Fibroblast of skin of left biceps (primary cell): ENCODE measurements at regions not wholly inside any gene's neighbourhood (a gene's known extent, or its start where the extent isn't known, plus 50 kb on each side); places are given as distances from the start of the nearest gene placed in this dataset.

ENCODE experiments used
- DNase-seq, 2 experiments: peaks; one replicate each; pipeline ENCODE4 v3.0.0-alpha.2; 2013; ENCODE audit warnings: low read depth in 2 of 2

GRCh38 chr6:21992178-21992967 is 304.5 kb downstream of the PRL start:
- DNase-seq, result peak in 1 of 2 experiments; percentile 26

DNA sequence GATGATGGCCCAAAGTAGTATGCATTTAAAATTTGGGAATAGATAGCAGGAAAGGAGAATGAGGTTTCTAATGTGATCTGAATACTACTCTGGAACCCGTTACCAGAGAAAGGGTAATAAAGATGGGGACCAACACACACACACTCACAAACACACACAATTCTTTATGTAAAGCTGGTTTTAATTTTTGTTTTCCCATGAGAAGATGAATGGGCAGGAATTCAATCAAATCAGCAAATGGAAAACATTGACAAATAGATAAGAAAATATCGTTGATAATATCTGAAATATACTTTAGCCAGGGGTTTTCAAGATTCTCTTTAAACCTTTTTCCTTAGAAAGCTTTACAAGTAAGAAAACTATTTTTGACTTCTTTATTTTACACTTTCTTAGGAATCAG is 303.0 kb downstream of the PRL start:
- DNase-seq, result no peak

DNA sequence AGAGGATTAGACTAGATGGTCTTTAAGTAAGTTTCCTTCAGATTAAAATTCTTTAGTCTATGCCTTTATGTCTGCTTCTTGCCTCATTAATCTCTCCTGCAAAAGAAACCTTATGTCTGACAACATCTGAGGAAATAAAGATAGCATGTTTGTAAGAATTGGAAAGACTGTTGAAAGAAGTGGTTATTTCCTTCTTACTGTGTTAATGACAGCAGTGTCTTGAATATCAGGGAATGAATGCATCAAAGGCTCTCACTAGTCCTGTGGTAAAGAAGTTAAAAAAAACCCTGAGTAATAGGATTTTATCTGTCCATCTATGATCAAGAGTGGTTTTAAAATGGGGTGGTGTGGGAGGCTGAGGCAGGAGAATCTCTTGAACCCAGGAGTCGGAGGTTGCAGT is 302.0 kb downstream of the PRL start:
- no peak for DNase-seq

DNA sequence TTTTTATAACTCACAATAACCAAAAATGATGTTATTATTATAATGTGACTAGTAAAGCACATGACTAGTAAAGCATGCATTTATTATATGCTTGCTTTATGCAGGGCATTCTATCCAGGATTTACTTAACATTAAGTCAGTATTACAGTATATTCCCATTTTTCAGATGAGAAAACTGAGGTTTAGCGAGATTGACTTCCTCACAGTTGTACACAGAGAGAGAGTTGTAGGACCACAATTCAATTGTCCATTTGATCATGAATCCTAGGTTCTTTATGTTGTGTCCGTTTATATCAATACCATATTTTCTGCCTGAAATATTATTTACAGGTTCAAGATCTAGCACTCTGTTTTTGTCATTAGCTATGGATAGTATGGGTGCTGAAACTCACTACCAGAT is 301.5 kb downstream of the PRL start:
- DNase-seq, result no peak

DNA sequence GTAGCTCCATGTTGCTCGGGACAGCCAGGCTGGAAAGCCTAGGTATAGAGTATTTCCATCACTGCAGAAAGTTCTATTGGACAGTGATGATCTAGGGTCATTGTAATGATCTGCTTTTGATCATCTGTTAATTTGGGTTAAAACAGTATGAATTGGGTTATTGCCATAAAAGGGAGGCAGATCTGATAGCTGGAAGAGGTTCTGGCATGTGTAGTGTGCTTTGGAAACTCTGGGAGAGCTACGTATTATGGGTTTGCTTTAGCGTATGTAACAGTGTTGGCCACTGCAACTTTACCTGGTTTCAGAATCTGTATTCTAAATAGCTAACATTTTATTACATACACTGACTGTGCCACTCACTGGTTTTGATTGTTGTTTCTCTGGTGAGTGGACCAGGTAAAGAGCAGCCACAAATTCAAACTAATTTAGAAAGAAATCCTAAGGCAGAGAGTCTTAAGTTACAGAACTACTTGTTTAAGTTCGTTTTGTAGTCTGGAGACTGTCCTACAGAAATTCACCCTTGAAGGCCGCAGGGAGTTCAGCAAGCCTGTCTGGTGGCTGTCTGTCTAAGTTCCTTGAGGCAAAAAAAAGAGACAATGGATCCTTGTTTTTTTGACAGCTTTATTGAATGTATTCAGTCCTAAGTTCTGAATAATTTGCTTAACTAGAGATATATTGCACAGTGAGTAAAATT is 300.3 kb downstream of the PRL start:
- no peak for DNase-seq

GRCh38 chr6:21997119-21998037 is 299.5 kb downstream of the PRL start:
- no peak for DNase-seq

DNA sequence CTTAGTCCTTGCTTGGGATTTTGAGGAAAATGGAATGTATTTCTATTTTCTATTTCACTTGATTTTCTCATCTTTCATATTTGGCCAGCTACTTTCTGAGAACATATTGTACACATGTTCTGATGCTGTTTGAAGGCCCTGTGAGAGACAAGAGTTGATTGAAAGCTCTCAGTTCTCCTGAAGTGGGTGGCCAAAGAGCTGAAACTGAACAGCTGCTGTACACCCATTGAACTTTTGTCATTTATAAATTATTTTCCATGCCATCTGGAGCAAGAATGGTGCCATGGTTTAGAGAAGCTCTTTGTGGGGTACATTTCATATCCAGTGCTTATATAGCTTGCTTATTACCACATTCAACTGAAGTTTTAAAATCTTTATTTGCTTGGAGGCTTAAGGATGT is 298.3 kb downstream of the PRL start:
- DNase-seq, result no peak

- peak; percentile 45 for DNase-seq
Observed at GRCh38 chr6:21999012-21999528, 297.8 kb downstream of the PRL start.

DNA sequence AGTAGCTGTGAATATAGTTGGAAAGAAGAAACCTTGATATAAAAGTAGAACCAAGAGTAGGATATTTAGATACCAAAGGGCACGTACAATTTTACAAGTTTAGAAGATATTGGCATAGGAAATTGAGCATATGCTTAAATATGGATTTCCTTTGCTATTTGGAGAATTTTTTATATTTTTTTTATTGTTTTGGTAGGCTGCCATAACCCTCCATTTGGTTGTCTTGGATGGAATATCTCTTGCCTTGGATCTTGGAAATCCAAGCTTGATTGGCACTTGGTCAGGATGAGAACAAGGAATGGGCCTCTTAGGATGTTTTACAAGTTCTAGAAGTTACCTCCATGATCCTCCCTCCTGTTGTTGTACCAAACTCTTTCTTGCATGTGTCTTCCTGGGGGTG is 297.1 kb downstream of the PRL start:
- no peak for DNase-seq

GRCh38 chr6:22001396-22002027 is 295.3 kb downstream of the PRL start:
- no peak for DNase-seq

- DNase-seq, result peak in 1 of 2 experiments; percentile 31
Observed at GRCh38 chr6:22003287-22003686, 293.5 kb downstream of the PRL start.

DNA sequence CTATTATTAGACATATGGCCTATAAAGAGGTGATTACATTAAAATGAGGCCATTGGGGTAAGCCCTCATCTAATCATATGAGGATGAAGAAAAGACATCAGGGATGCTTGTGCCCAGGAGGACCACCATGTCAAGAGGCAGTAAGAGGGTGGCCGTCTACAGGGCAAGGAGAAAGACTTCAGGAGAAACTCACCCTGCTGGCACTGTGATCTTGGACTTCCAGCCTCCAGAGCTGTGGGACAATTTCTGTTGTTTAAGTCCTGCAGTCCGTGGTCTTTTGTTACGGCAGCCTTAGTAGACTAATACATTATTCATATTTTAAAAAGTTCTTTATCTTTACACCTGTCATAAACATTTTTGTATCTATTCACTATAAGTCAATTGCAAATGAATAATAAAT is 290.0 kb downstream of the PRL start:
- no peak for DNase-seq

GRCh38 chr6:22007469-22007868 is 289.4 kb downstream of the PRL start:
- DNase-seq, result no peak

- DNase-seq, result no peak
Observed at GRCh38 chr6:22008248-22008836, 288.5 kb downstream of the PRL start.

GRCh38 chr6:22010102-22010501 is 286.7 kb downstream of the PRL start:
- no peak for DNase-seq

GRCh38 chr6:22015216-22015615 is 281.6 kb downstream of the PRL start:
- no peak for DNase-seq

DNA sequence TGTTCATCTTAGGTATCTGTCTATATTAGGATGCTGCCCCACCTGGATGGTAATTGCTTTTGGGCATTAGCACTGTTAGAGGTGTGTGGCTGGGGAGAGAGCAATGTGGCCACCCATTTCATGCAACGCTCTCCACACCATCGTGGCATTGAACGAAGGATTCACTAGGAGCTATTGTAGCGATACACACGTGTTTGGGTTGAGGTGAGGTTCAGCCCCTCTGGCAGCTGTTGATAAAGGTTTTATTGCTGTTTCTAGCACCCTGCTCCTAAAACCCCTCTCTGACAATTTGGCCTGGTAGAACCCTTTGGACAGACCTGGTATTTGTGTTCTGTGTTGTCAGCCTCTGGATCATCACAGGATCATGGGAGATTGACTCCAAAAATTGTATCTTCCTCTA is 280.9 kb downstream of the PRL start:
- no peak for DNase-seq

DNA sequence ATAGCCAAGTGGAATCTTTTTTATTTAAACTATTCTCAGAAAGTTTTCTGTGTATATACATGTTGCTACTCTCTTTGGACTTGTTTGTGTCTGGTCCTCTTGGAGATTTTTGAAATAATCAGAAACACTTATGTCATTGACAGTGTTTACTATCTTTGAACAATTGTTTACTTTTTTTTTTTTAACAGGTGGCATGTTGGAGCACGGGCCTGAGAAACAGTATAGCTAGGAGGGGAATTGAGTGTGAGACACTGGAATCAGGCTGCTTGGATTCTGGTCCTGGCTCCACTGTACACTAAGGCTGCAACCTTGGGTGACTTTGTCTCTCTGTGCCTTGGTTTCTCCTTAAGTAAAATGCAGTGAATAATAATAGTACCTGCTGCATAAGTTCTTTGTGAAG is 279.6 kb downstream of the PRL start:
- no peak for DNase-seq

DNA sequence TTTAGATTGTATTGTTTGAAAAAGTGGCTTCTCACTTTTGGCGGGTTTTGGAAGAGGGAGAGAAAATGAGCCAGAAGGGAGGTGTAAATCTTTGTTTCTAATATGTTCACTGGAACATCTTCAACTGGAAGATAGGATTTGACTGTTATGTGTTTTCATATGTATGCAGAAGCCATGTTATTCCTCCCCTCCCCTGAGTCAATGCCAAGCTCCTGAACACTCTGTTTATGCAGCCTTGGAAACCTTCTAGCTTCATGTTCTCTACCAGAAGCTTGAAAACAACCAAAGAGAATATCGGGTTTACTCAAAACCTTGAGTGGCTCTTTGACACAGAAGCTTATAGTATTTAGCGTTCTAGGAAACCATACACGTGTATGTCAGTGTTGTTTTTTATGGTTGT is 279.1 kb downstream of the PRL start:
- DNase-seq, result no peak

DNA sequence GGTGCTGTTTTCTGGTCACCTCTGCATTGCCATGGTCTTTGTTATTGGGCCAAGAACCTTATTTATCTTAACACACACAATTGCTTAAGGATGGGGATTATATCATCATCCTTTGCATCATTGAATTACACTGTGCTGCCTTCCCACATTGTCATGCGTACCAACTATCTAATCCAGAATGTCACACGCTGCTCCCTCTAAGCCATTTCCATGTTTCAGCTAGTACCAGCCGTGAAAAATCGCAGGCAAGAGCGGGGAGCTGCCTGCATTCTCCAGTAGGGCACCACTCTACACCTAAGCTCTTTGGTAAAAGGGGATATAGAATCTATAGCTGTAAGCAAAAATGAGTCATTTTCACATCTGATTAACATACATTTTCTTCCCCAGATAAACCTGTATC is 277.0 kb downstream of the PRL start:
- no peak for DNase-seq

- DNase-seq, result no peak
Observed at GRCh38 chr6:22020299-22021003, 276.4 kb downstream of the PRL start.
